GM23248 (cell line): ENCODE measurements at regions not wholly inside any gene's neighbourhood (a gene's known extent, or its start where the extent isn't known, plus 50 kb on each side); places are given as distances from the start of the nearest gene placed in this dataset.

Experiments used
- DNase-seq: peaks from one replicate; pipeline ENCODE4 v3.0.0-alpha.2; 2015
- H2AFZ ChIP-seq: fragments of 200-600 bp; sonication (generic); 2 replicates; pipeline ENCODE4 v1.6.1; 2016; ENCODE audit warnings: antibody characterized with exemption
- H3F3A ChIP-seq: fragments of 200-600 bp; sonication (generic); 2 replicates; pipeline ENCODE4 v1.6.1; 2016; ENCODE audit warnings: mild to moderate bottlenecking, antibody characterized with exemption, mixed run types; ENCODE audit not compliant: insufficient read depth
- H3K27ac ChIP-seq: fragments of 200-600 bp; sonication (generic); 2 replicates; pipeline ENCODE4 v1.5.1; 2016; ENCODE audit warnings: mild to moderate bottlenecking
- H3K27me3 ChIP-seq: fragments of 200-600 bp; sonication (generic); replicated peaks from 2 replicates; pipeline ENCODE4 v1.6.1; 2016; ENCODE audit warnings: mild to moderate bottlenecking; ENCODE audit not compliant: insufficient read depth
- H3K36me3 ChIP-seq: fragments of 200-600 bp; sonication (generic); 2 replicates; pipeline ENCODE4 v1.6.1; 2016; ENCODE audit warnings: low read depth, mild to moderate bottlenecking
- H3K4me1 ChIP-seq: fragments of 200-600 bp; sonication (generic); 2 replicates; pipeline ENCODE4 v1.6.1; 2016; ENCODE audit warnings: mild to moderate bottlenecking; ENCODE audit not compliant: insufficient read depth
- H3K4me2 ChIP-seq: fragments of 200-600 bp; sonication (generic); one replicate; pipeline ENCODE4 v1.6.1; 2016; ENCODE audit warnings: mild to moderate bottlenecking; ENCODE audit not compliant: unreplicated experiment
- H3K4me3 ChIP-seq: fragments of 200-600 bp; sonication (generic); 2 replicates; pipeline ENCODE4 v1.5.1; 2016; ENCODE audit warnings: mild to moderate bottlenecking
- H3K79me2 ChIP-seq: fragments of 200-600 bp; sonication (generic); 2 replicates; pipeline ENCODE4 v1.6.1; 2016; ENCODE audit warnings: mild to moderate bottlenecking; ENCODE audit not compliant: insufficient read depth
- H3K9ac ChIP-seq: fragments of 200-600 bp; sonication (generic); 2 replicates; pipeline ENCODE4 v1.6.1; 2016; ENCODE audit warnings: mild to moderate bottlenecking
- H3K9me2 ChIP-seq: fragments of 200-600 bp; sonication (generic); 2 replicates; pipeline ENCODE4 v1.6.1; 2016; ENCODE audit warnings: mixed run types, mild to moderate bottlenecking, moderate library complexity; ENCODE audit not compliant: insufficient read depth
- H3K9me3 ChIP-seq: fragments of 200-600 bp; sonication (generic); one replicate; pipeline ENCODE4 v1.6.1; 2017; ENCODE audit warnings: low read depth
- H4K20me1 ChIP-seq: fragments of 200-600 bp; sonication (generic); 2 replicates; pipeline ENCODE4 v1.6.0; 2016; ENCODE audit not compliant: insufficient read depth
- EZH2 ChIP-seq: fragments of 200-600 bp; sonication (generic); IDR thresholded peaks from 2 replicates; pipeline ENCODE4 v1.6.1; 2018; ENCODE audit warnings: antibody characterized with exemption, mild to moderate bottlenecking; ENCODE audit not compliant: insufficient read depth, poor library complexity, severe bottlenecking
- EZH2phosphoT487 ChIP-seq: fragments of 200-600 bp; sonication (generic); IDR thresholded peaks from 2 replicates; pipeline ENCODE4 v1.6.1; 2018; ENCODE audit warnings: antibody characterized with exemption, moderate library complexity, mild to moderate bottlenecking, low read depth; ENCODE audit not compliant: insufficient read depth
- WGBS, 2 experiments: methylation state at CpG; one replicate each; pipeline ENCODE4 v1.1.6; 2015 to 2017; ENCODE audit warnings: low lambda C conversion rate in 2 of 2, low coverage in 1 of 2; ENCODE audit errors: missing lambda C conversion rate in 2 of 2; 5-methylcytosine and 5-hydroxymethylcytosine counted together
- in situ Hi-C: fragments of 300-500 bp; cut with MboI; formaldehyde crosslinking; loops from 2 replicates; pipeline ENCODE4 v1.15.0; 2020

DNA sequence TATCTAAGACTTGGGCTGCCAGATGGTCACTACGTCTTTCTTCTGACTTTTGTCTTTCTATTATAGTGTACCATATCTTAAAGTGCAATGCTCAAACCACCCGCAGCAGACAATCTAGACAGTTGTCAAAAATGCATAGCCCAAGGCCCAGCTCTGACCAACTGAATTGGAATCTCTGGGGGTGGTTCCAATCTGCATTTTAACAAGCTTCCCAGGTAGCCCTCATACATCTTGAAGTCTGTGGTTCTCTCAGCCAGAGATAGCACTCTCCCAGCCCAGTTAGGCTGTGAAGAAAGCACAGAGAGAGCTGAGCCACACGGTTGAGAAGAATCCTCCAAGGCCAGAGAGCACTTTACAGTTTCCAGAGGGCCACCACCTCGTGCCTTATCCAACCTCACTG lies 128.2 kb upstream of the HAND1 start:
- WGBS, 2 experiments: 66 to 70% methylated on average over 4 of the region's 4 CpGs

DNA sequence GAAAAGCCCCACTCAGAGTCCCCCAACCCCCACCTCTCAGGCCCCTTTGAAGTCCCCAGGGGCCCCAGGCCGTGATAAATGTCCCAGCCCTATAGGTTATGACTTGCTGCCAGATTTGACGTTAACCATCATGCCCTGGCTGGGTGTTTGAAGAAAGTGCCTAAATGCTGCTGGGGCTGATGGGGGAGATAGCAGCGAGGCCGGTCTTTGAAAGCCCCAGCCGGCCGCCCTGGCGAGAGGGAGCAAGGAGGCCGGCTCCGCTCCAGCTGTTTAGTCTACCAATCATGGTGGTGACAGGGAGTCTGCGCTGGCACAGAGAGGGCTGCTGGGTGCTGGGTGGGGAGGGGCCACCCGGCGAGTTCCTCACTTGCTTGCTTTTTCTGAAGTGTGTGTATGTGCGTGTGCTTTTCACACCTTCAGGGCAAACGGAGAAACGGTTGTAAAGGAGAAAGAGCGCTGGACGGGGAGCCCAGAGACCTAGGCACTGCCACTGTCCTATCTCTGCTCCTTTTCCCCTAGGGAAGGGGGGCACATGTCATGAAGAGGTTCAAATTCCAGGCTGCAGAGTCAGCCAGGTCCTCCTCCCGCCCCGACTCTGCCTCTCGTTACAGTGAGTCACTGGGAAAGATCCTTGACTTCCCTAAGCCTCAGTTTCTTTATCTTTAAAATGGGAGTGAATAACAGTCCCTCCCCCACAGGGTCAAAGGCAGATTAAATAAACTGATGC lies 126.1 kb upstream of the HAND1 start:
- Histone ChIP-seq H3F3A (no peaks in the 10 kb centered on the region), H3K4me2 (peak overlapping the region; percentile 10), H3K36me3 (no peaks in the 10 kb centered on the region), H3K9ac (no peak overlapping the region), H3K79me2 (no peaks in the 10 kb centered on the region), H2AFZ (peak overlapping the region; percentile 43; the same call in 1 of the 2 replicates), H4K20me1 (no peaks in the 10 kb centered on the region), H3K27me3 (no peaks in the 10 kb centered on the region; the same call in none of the 2 replicates), H3K9me3 (no peaks in the 10 kb centered on the region), H3K9me2 (no peaks in the 10 kb centered on the region), H3K4me3 (no peak overlapping the region), H3K4me1 (no peaks in the 10 kb centered on the region), H3K27ac (no peak overlapping the region)
- TF ChIP-seq EZH2: no peak
- in situ Hi-C loops: loop anchor here (25.0 kb wide), 1 partner anchor 617 kb away; no protein-coding TSS in a partner anchor
- DNase-seq: peak; percentile 59
- WGBS, 2 experiments: 11 to 13% methylated on average over 20 of the region's 20 CpGs

More for the DNA sequence above, 128.2 kb upstream of the HAND1 start:
- Histone ChIP-seq H3K4me1 (0 out of 2 replicates have a peak, but pooled peaks cover 6% of the 10 kb centered on the region), H3K36me3 (no peaks in the 10 kb centered on the region), H3K4me2 (no peak overlapping the region), H3K27me3 (peaks cover 8% of the 10 kb centered on the region), H3K4me3 (no peak overlapping the region), H4K20me1 (no peaks in the 10 kb centered on the region), H3K79me2 (no peaks in the 10 kb centered on the region), H3K9me3 (no peaks in the 10 kb centered on the region), H2AFZ (no peak overlapping the region), H3K9me2 (no peaks in the 10 kb centered on the region), H3F3A (no peaks in the 10 kb centered on the region), H3K27ac (no peak overlapping the region), H3K9ac (no peak overlapping the region)
- no peak for DNase-seq
- TF ChIP-seq EZH2 (no peak), EZH2phosphoT487 (no peak)
- in situ Hi-C loops: loop anchor here (5.0 to 25.0 kb wide), 2 partner anchors 139 to 619 kb away; no protein-coding TSS in a partner anchor

DNA sequence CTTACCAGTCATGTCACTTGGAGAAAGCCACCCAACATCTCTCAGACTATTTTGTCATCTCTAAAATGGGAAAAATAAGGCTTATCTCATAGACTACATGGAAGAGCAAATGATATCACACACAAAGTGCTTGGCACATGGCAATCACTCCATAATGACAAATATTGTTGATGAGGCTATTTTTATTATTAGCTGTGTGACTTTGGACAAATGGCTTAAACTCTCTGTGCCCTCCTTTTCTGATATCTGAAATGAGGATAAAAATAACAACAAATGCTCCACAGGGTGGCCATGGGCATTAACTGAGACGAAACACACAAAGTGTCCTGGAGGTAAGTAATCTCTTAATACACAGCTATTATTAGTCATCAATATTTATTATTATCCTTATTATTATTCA lies 125.5 kb upstream of the HAND1 start:
- H3F3A ChIP-seq: no peaks in the 10 kb centered on the region
- WGBS, 2 experiments: 47 to 62% methylated on average over 1 of the region's 1 CpG
- in situ Hi-C loops: loop anchor here (25.0 kb wide), 1 partner anchor 616 kb away; no protein-coding TSS in a partner anchor

DNA sequence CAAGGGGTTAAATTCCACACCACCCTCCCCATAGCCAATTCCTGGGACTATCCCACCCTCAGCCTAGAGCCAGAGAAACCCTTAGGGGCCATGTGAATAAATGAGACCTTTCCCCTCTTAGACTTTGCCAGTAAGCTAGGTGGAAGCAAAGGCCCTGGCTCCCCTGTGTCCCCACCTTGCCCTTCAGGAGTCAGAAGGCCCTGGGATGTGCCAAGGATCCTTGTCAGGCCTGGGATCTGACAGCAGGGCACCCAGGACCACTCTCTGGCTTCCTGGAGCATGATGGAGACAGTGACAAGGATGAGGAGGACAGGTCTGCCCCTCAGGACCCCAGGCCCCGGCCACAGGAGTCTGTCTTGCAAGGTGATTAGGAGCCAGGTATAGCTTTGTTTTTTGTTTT lies 125.0 kb upstream of the HAND1 start:
- in situ Hi-C loops: loop anchor here (25.0 kb wide), 1 partner anchor 616 kb away; no protein-coding TSS in a partner anchor

More for the DNA sequence above, 125.5 kb upstream of the HAND1 start:
- no peaks in the 10 kb centered on the region for H3K9me2 ChIP-seq
- no peaks in the 10 kb centered on the region for H4K20me1 ChIP-seq
- H3K27ac ChIP-seq: no peak overlapping the region
- H3K27me3 ChIP-seq: no peaks in the 10 kb centered on the region; the same call in none of the 2 replicates
- no peaks in the 10 kb centered on the region for H3K9me3 ChIP-seq
- DNase-seq: no peak
- H3K9ac ChIP-seq: no peak overlapping the region
- H3K4me1 ChIP-seq: no peaks in the 10 kb centered on the region
- H3K36me3 ChIP-seq: no peaks in the 10 kb centered on the region
- no peak overlapping the region for H2AFZ ChIP-seq
- no peak overlapping the region for H3K4me2 ChIP-seq
- TF ChIP-seq EZH2 (no peak), EZH2phosphoT487 (no peak)
- no peak overlapping the region for H3K4me3 ChIP-seq
- no peaks in the 10 kb centered on the region for H3K79me2 ChIP-seq

More for the DNA sequence above, 125.0 kb upstream of the HAND1 start:
- H2AFZ ChIP-seq: no peak overlapping the region
- no peak for DNase-seq
- no peaks in the 10 kb centered on the region; the same call in none of the 2 replicates for H3K27me3 ChIP-seq
- H3K9me2 ChIP-seq: no peaks in the 10 kb centered on the region
- no peak overlapping the region for H3K9ac ChIP-seq
- H4K20me1 ChIP-seq: no peaks in the 10 kb centered on the region
- no peak overlapping the region for H3K27ac ChIP-seq
- no peak overlapping the region for H3K4me2 ChIP-seq
- no peaks in the 10 kb centered on the region for H3F3A ChIP-seq
- 100% methylated on average over 1 of the region's 1 CpG for WGBS, 2 experiments
- no peaks in the 10 kb centered on the region for H3K9me3 ChIP-seq
- no peaks in the 10 kb centered on the region for H3K79me2 ChIP-seq
- no peak for TF ChIP-seq EZH2
- H3K4me3 ChIP-seq: no peak overlapping the region
- no peaks in the 10 kb centered on the region for H3K4me1 ChIP-seq
- H3K36me3 ChIP-seq: no peaks in the 10 kb centered on the region
